Uterus (tissue), 3 donors: ENCODE measurements at regions not wholly inside any gene's neighbourhood (a gene's known extent, or its start where the extent isn't known, plus 50 kb on each side); places are given as distances from the start of the nearest gene placed in this dataset.

Experiments used
- DNase-seq, 2 donors: peaks; one replicate each; pipeline ENCODE4 v3.0.0-alpha.2; 2019 to 2020
- H3K27ac ChIP-seq, 2 donors: fragments of 200-600 bp; sonication (generic); 1 replicate in 1 of 2; 2 replicates in 1 of 2; pipeline ENCODE4 v1.5.1; 2016 to 2018
- H3K27me3 ChIP-seq, 2 donors: fragments of 200-600 bp; sonication (generic); one replicate each; pipeline ENCODE4 v1.5.1; 2018 to 2019; ENCODE audit warnings: control low read depth in 1 of 2
- H3K36me3 ChIP-seq, 2 donors: fragments of 200-600 bp; sonication (generic); one replicate each; pipeline ENCODE4 v1.5.1; 2019; ENCODE audit warnings: control low read depth in 1 of 2
- H3K4me1 ChIP-seq, 2 donors: fragments of 200-600 bp; sonication (generic); one replicate each; pipeline ENCODE4 v1.5.1; 2018 to 2019; ENCODE audit warnings: control low read depth in 1 of 2
- H3K4me3 ChIP-seq, 2 donors: fragments of 200-600 bp; sonication (generic); 1 replicate in 1 of 2; 2 replicates in 1 of 2; pipeline ENCODE4 v1.5.1; 2018 to 2019; ENCODE audit warnings: mild to moderate bottlenecking in 1 of 2
- H3K9me3 ChIP-seq, 2 donors: fragments of 200-600 bp; sonication (generic); one replicate each; pipeline ENCODE4 v1.5.1; 2019; ENCODE audit warnings: control low read depth in 1 of 2
- POLR2A ChIP-seq, 2 donors: fragments of 450-650 bp; IDR thresholded peaks; one replicate each; pipeline ENCODE4 v1.6.1; 2016; ENCODE audit warnings: antibody characterized with exemption in 2 of 2, mild to moderate bottlenecking in 1 of 2, moderate library complexity in 1 of 2
- intact Hi-C: fragments of 100-400 bp; cut with DNase I; formaldehyde crosslinking; loops from one replicate; pipeline ENCODE4 v1.15.1; 2023; ENCODE audit warnings: low total_unique reads
- TF ChIP-seq, protein P1 (sequence below), 4 experiments: fragments of 200-600 bp in 2 of 4; fragments of 450-650 bp in 2 of 4; sonication (generic) in 2 of 4; IDR thresholded peaks; one replicate each; pipeline ENCODE4 v1.5.1; 2016 to 2019; ENCODE audit warnings: antibody characterized with exemption in 4 of 4, mild to moderate bottlenecking in 2 of 4, moderate library complexity in 1 of 4
- donor health status: DM: yes; HTN: yes; CAD: no.

DNA sequence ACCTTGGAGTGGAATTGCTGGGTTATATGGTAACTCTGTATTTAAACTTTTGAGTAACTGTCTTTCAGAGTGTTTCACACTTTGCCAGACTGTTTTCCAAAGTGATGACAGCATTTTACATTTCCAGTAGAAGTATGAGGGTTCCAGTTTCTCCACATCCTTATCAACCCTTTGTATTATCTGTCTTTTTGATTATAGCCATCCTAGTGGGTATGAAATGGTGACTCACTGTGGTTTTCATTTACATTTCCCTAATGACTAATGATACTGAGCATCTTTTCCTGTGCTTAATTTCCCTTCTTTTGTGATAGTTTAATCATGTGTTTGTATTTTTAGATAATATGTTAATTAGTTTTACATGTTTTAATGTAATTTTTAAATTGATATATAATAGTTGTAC is 138.1 kb upstream of the DAZL start:
- H3K9me3 ChIP-seq: no peaks in the 10 kb centered on the region
- TF ChIP-seq, protein P1, sequence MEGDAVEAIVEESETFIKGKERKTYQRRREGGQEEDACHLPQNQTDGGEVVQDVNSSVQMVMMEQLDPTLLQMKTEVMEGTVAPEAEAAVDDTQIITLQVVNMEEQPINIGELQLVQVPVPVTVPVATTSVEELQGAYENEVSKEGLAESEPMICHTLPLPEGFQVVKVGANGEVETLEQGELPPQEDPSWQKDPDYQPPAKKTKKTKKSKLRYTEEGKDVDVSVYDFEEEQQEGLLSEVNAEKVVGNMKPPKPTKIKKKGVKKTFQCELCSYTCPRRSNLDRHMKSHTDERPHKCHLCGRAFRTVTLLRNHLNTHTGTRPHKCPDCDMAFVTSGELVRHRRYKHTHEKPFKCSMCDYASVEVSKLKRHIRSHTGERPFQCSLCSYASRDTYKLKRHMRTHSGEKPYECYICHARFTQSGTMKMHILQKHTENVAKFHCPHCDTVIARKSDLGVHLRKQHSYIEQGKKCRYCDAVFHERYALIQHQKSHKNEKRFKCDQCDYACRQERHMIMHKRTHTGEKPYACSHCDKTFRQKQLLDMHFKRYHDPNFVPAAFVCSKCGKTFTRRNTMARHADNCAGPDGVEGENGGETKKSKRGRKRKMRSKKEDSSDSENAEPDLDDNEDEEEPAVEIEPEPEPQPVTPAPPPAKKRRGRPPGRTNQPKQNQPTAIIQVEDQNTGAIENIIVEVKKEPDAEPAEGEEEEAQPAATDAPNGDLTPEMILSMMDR (IDR thresholded peaks at IDR 0.05): no peak
- TF ChIP-seq POLR2A (IDR thresholded peaks at IDR 0.05): no peak
- H3K4me3 ChIP-seq: no peak overlapping the region
- DNase-seq: no peak
- no peaks in the 10 kb centered on the region for H3K4me1 ChIP-seq
- no peak overlapping the region for H3K27ac ChIP-seq
- H3K36me3 ChIP-seq: no peaks in the 10 kb centered on the region
- H3K27me3 ChIP-seq: no peaks in the 10 kb centered on the region
- intact Hi-C loops: no loop called here

DNA sequence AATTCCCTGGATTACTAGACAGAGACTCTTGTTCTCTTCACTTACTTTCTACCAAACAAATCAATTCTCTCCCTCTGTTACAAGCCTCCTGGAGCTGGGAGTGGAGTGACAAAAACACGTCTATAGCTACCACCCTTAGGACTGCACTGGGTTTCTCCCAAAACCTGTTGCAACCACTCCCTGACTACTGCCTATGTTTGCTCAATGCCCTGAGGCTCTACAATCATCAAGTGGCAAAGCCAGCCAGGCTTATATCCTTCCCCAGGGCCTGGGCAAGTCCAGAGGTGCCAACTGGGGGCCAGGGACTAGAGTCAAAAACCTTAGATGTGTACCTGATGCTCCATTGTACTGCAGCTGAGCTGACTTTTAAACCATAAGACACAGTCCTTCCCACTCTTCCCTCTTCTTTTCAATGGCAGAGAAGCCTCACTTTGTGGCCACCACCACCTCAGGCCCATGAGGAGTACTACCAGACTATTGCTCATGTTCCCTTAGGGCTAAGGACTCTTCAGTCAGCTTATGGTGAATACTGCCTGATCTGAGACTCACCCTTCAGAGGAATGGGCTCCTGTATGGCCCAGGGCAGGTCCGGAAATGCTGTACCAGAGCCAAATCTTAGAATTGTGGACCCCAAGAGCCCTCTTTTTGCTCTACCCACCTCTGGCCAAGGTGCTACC is 125.4 kb upstream of the PLCL2 start:
- Histone ChIP-seq H3K27ac (no peak overlapping the region), H3K27me3 (no peaks in the 10 kb centered on the region), H3K4me1 (no peaks in the 10 kb centered on the region), H3K36me3 (no peaks in the 10 kb centered on the region), H3K9me3 (no peaks in the 10 kb centered on the region), H3K4me3 (no peak overlapping the region)
- intact Hi-C loops: no loop called here
- TF ChIP-seq POLR2A (IDR thresholded peaks at IDR 0.05): no peak
- TF ChIP-seq, protein P1 (IDR thresholded peaks at IDR 0.05): no peak
- DNase-seq: no peak

DNA sequence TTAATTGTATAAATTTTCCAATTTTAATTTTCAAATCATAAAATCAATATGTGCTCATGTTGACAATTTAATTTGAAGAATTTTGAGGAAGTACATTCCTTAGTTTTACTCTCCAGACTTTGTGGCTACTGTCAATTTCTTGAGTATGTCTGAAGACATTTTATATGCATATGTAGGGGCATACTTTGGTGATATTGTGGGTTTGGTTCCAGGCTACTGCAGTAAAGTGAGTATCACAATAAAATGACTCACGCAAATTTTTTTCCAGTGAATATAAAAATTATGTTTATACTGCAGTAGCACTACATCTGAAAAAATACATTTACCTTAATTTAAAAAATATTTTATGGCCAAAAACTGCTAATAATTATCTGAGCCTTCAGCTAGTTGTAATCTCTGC is 123.2 kb upstream of the PLCL2 start:
- Histone ChIP-seq H3K9me3 (no peaks in the 10 kb centered on the region), H3K36me3 (no peaks in the 10 kb centered on the region), H3K27me3 (no peaks in the 10 kb centered on the region), H3K27ac (no peak overlapping the region), H3K4me1 (no peaks in the 10 kb centered on the region), H3K4me3 (no peak overlapping the region)
- intact Hi-C loops: no loop called here
- TF ChIP-seq, protein P1 (IDR thresholded peaks at IDR 0.05): no peak
- TF ChIP-seq POLR2A (IDR thresholded peaks at IDR 0.05): no peak
- no peak for DNase-seq

DNA sequence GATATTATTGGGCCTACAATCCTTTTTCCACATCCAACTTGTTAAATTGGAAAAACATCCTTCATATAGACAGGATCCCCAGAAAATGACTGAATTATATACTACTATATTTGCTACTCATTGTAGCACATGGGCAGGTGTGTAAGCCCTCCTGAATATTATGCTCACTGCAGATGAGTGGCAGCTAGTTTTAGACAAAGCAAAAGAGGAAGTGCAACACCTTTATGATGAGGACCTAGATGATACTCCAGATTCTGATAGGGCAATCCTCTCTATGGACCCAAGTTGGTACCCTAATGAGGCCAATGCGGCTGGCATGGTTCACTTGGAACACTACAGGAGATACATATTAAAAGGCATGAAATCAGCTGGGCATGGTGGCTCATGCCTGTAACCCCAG is 119.1 kb upstream of the PLCL2 start:
- Histone ChIP-seq H3K27me3 (no peaks in the 10 kb centered on the region), H3K4me1 (no peaks in the 10 kb centered on the region), H3K9me3 (no peaks in the 10 kb centered on the region), H3K36me3 (no peaks in the 10 kb centered on the region), H3K27ac (no peak overlapping the region), H3K4me3 (no peak overlapping the region)
- no peak for DNase-seq
- intact Hi-C loops: no loop called here
- TF ChIP-seq, protein P1 (IDR thresholded peaks at IDR 0.05): no peak
- TF ChIP-seq POLR2A (IDR thresholded peaks at IDR 0.05): no peak

DNA sequence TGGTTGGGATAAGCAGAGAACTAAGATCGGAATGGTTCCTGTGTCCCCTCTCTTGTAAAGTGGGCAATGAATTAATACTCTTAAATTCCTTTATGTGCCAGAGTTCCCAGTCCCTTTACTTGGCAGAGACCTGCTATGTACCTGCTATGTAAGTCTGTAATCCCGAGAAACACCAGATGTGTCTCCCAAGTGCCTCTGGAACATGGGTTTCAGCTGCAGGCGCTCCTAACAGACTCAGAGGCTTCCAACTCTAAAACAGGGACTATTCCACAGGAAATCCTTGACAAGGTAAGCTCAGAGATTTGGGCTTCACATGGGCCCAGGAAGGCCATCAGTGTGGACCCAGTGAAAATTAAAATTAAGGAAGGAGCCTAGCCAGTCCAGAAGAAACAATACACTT is 117.7 kb upstream of the PLCL2 start:
- no peak for DNase-seq
- no peaks in the 10 kb centered on the region for H3K36me3 ChIP-seq
- no peaks in the 10 kb centered on the region for H3K4me1 ChIP-seq
- intact Hi-C loops: no loop called here
- H3K9me3 ChIP-seq: no peaks in the 10 kb centered on the region
- no peaks in the 10 kb centered on the region for H3K27me3 ChIP-seq
- H3K4me3 ChIP-seq: no peak overlapping the region
- H3K27ac ChIP-seq: no peak overlapping the region
- TF ChIP-seq, protein P1 (IDR thresholded peaks at IDR 0.05): no peak
- TF ChIP-seq POLR2A (IDR thresholded peaks at IDR 0.05): no peak
